ENCODE measurements at regions not wholly inside any gene's neighbourhood (a gene's known extent, or its start where the extent isn't known, plus 50 kb on each side); places are given as distances from the start of the nearest gene placed in this dataset.

GRCh38 chr14:22113401-22113800 lies 439.8 kb upstream of the OR4E1 start:
- no peak for TF ChIP-seq POLR2AphosphoS5 (IDR thresholded peaks at IDR 0.05; ENCODE audit: low read depth)
- TF ChIP-seq, protein P1, sequence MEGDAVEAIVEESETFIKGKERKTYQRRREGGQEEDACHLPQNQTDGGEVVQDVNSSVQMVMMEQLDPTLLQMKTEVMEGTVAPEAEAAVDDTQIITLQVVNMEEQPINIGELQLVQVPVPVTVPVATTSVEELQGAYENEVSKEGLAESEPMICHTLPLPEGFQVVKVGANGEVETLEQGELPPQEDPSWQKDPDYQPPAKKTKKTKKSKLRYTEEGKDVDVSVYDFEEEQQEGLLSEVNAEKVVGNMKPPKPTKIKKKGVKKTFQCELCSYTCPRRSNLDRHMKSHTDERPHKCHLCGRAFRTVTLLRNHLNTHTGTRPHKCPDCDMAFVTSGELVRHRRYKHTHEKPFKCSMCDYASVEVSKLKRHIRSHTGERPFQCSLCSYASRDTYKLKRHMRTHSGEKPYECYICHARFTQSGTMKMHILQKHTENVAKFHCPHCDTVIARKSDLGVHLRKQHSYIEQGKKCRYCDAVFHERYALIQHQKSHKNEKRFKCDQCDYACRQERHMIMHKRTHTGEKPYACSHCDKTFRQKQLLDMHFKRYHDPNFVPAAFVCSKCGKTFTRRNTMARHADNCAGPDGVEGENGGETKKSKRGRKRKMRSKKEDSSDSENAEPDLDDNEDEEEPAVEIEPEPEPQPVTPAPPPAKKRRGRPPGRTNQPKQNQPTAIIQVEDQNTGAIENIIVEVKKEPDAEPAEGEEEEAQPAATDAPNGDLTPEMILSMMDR (IDR thresholded peaks at IDR 0.05; ENCODE audit: insufficient read depth, low read length), result no peak
- TF ChIP-seq, protein P2, sequence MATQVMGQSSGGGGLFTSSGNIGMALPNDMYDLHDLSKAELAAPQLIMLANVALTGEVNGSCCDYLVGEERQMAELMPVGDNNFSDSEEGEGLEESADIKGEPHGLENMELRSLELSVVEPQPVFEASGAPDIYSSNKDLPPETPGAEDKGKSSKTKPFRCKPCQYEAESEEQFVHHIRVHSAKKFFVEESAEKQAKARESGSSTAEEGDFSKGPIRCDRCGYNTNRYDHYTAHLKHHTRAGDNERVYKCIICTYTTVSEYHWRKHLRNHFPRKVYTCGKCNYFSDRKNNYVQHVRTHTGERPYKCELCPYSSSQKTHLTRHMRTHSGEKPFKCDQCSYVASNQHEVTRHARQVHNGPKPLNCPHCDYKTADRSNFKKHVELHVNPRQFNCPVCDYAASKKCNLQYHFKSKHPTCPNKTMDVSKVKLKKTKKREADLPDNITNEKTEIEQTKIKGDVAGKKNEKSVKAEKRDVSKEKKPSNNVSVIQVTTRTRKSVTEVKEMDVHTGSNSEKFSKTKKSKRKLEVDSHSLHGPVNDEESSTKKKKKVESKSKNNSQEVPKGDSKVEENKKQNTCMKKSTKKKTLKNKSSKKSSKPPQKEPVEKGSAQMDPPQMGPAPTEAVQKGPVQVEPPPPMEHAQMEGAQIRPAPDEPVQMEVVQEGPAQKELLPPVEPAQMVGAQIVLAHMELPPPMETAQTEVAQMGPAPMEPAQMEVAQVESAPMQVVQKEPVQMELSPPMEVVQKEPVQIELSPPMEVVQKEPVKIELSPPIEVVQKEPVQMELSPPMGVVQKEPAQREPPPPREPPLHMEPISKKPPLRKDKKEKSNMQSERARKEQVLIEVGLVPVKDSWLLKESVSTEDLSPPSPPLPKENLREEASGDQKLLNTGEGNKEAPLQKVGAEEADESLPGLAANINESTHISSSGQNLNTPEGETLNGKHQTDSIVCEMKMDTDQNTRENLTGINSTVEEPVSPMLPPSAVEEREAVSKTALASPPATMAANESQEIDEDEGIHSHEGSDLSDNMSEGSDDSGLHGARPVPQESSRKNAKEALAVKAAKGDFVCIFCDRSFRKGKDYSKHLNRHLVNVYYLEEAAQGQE (IDR thresholded peaks at IDR 0.05; ENCODE audit: insufficient replicate concordance, low read depth), result no peak
